PC-9 (cell line): ENCODE measurements at regions not wholly inside any gene's neighbourhood (a gene's known extent, or its start where the extent isn't known, plus 50 kb on each side); places are given as distances from the start of the nearest gene placed in this dataset.

Experiments used
- CTCF ChIP-seq: fragments of 200-600 bp; sonication (generic); conservative IDR thresholded peaks from 2 replicates; pipeline ENCODE4 v1.6.1; 2017; ENCODE audit warnings: mixed run types, antibody characterized with exemption, mild to moderate bottlenecking, moderate library complexity
- EZH2 ChIP-seq: fragments of 200-600 bp; sonication (generic); IDR thresholded peaks from 2 replicates; pipeline ENCODE4 v1.8.0; 2017; ENCODE audit warnings: antibody characterized with exemption, low read depth

- TF ChIP-seq CTCF: no peak
- no peak for TF ChIP-seq EZH2
These were observed 338.4 kb upstream of the GNPDA2 start for GRCh38 chr4:45064741-45065140.
